HCT116 (cell line): ENCODE measurements at regions not wholly inside any gene's neighbourhood (a gene's known extent, or its start where the extent isn't known, plus 50 kb on each side); places are given as distances from the start of the nearest gene placed in this dataset.

Experiments
- CBX3 ChIP-seq: IDR thresholded peaks from 2 replicates; pipeline ENCODE4 v1.6.1; 2012; ENCODE audit warnings: low read depth
- CEBPB ChIP-seq: IDR thresholded peaks from 2 replicates; pipeline ENCODE4 v1.6.1; 2012; ENCODE audit warnings: low read depth
- EGR1 ChIP-seq: IDR thresholded peaks from 2 replicates; pipeline ENCODE4 v1.6.1; 2012; ENCODE audit warnings: low read depth
- EZH2 ChIP-seq: fragments of 200-600 bp; sonication (generic); IDR thresholded peaks from 2 replicates; pipeline ENCODE4 v1.6.1; 2017; ENCODE audit warnings: antibody characterized with exemption, mixed run types
- POLR2A ChIP-seq: IDR thresholded peaks from 2 replicates; pipeline ENCODE4 v1.7.0; 2011; ENCODE audit warnings: borderline replicate concordance; ENCODE audit not compliant: insufficient read depth, insufficient read length; ENCODE audit errors: extremely low read depth
- POLR2AphosphoS5 ChIP-seq: IDR thresholded peaks from 2 replicates; pipeline ENCODE4 v1.6.1; 2011; ENCODE audit warnings: mild to moderate bottlenecking, low read depth, low read length, moderate library complexity
- SP1 ChIP-seq: IDR thresholded peaks from 2 replicates; pipeline ENCODE4 v1.6.1; 2012; ENCODE audit warnings: low read depth
- TCF7L2 ChIP-seq: IDR thresholded peaks from 2 replicates; pipeline ENCODE4 v1.7.0; 2011; ENCODE audit warnings: borderline replicate concordance, inconsistent platforms; ENCODE audit not compliant: insufficient read depth, insufficient read length; ENCODE audit errors: extremely low read depth
- YY1 ChIP-seq: IDR thresholded peaks from 2 replicates; pipeline ENCODE4 v1.6.1; 2011; ENCODE audit warnings: low read length, low read depth, moderate library complexity, mild to moderate bottlenecking; ENCODE audit not compliant: insufficient replicate concordance; ENCODE audit errors: extremely low read depth
- TF ChIP-seq, protein P1 (sequence below), 3 experiments: fragments of 200-600 bp in 1 of 3; sonication (generic) in 1 of 3; IDR thresholded peaks in 2 of 3; conservative IDR thresholded peaks in 1 of 3; 2 replicates each; pipeline ENCODE4 v1.5.1; 2012 to 2017; ENCODE audit warnings: low read depth in 2 of 3, low read length in 2 of 3, antibody characterized with exemption in 1 of 3, borderline replicate concordance in 1 of 3, control low read depth in 1 of 3, mild to moderate bottlenecking in 1 of 3, mixed read lengths in 1 of 3, mixed run types in 1 of 3, moderate library complexity in 1 of 3; ENCODE audit not compliant: insufficient read depth in 1 of 3

DNA sequence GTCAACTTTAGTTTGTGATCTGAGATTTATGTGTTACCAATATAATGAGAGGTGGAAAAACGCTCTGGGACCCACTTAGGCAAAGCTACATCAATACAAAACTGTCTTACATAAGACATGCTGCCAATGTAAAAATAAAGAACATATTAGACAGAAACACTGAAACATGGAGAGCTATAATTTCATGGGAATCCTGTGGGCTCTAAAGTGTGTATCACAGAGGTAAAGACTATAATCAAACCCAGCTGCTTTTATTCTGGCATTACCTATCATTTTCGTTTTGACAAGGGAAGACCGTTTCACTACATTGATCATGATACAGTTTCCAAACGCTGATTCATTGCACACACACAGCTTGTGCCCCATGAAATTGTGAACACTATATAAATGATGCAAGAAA is 400.5 kb upstream of the TUSC1 start:
- TF ChIP-seq CEBPB (no peak), YY1 (no peak), POLR2AphosphoS5 (no peak), SP1 (no peak), CBX3 (no peak), POLR2A (no peak), EZH2 (no peak), TCF7L2 (no peak), EGR1 (no peak)
- TF ChIP-seq, protein P1, sequence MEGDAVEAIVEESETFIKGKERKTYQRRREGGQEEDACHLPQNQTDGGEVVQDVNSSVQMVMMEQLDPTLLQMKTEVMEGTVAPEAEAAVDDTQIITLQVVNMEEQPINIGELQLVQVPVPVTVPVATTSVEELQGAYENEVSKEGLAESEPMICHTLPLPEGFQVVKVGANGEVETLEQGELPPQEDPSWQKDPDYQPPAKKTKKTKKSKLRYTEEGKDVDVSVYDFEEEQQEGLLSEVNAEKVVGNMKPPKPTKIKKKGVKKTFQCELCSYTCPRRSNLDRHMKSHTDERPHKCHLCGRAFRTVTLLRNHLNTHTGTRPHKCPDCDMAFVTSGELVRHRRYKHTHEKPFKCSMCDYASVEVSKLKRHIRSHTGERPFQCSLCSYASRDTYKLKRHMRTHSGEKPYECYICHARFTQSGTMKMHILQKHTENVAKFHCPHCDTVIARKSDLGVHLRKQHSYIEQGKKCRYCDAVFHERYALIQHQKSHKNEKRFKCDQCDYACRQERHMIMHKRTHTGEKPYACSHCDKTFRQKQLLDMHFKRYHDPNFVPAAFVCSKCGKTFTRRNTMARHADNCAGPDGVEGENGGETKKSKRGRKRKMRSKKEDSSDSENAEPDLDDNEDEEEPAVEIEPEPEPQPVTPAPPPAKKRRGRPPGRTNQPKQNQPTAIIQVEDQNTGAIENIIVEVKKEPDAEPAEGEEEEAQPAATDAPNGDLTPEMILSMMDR (IDR thresholded peaks at IDR 0.05 in 2 of 3, conservative IDR thresholded peaks at IDR 0.05 in 1 of 3; ENCODE audit: borderline replicate concordance in 1 of 3, insufficient read depth in 1 of 3, low read depth in 2 of 3, low read length in 2 of 3): no peak
